Cardiac fibroblast (primary cell): ENCODE measurements at regions not wholly inside any gene's neighbourhood (a gene's known extent, or its start where the extent isn't known, plus 50 kb on each side); places are given as distances from the start of the nearest gene placed in this dataset.
A peak's percentile ranks its signal among the peaks of the same experiment; 100 is the strongest.

Experiments
- DNase-seq, 2 donors: peaks; one replicate each; pipeline versions ENCODE4 v3.0.0 to v3.0.0-alpha.2; 2010; ENCODE audit warnings: low read depth in 2 of 2
- H3K4me3 ChIP-seq, 2 donors: replicated peaks in 1 of 2; 1 replicate in 1 of 2; 2 replicates in 1 of 2; pipeline ENCODE4 v1.5.1; 2011; ENCODE audit warnings: low read depth in 2 of 2, low read length in 2 of 2, mild to moderate bottlenecking in 2 of 2, moderate library complexity in 1 of 2
- CTCF ChIP-seq: IDR thresholded peaks from one replicate; pipeline ENCODE4 v1.5.1; 2011; ENCODE audit warnings: low read depth, mild to moderate bottlenecking, low read length, inconsistent platforms

- peak; percentile 3 to 10 for DNase-seq
- peak overlapping the region; percentile 11 to 18 for H3K4me3 ChIP-seq
- TF ChIP-seq CTCF = no peak
These were observed 60.6 kb upstream of the UBE3C start for GRCh38 chr7:157077986-157078644.

- no peak for TF ChIP-seq CTCF
- no peak overlapping the region for H3K4me3 ChIP-seq
- no peak for DNase-seq
These were observed 59.6 kb upstream of the UBE3C start for GRCh38 chr7:157079116-157079515.

- no peak for TF ChIP-seq CTCF
- DNase-seq = peak in 1 of 2 donors; percentile 3
- no peak overlapping the region for H3K4me3 ChIP-seq
These were observed 58.5 kb upstream of the UBE3C start for GRCh38 chr7:157080111-157080730.

GRCh38 chr7:157086508-157087187 is 52.1 kb upstream of the UBE3C start:
- no peak for TF ChIP-seq CTCF
- no peak for DNase-seq
- H3K4me3 ChIP-seq = no peak overlapping the region

- TF ChIP-seq CTCF = no peak
- no peak for DNase-seq
These were observed 51.1 kb upstream of the UBE3C start for GRCh38 chr7:157087646-157088045.

GRCh38 chr7:157088136-157088535 is 50.6 kb upstream of the UBE3C start:
- H3K4me3 ChIP-seq = no peak overlapping the region
- TF ChIP-seq CTCF = no peak
- no peak for DNase-seq

More at GRCh38 chr7:157087646-157088045, 51.1 kb upstream of the UBE3C start:
- H3K4me3 ChIP-seq = no peak overlapping the region
